NCI-H2196 (cell line): ENCODE measurements at regions not wholly inside any gene's neighbourhood (a gene's known extent, or its start where the extent isn't known, plus 50 kb on each side); places are given as distances from the start of the nearest gene placed in this dataset.
"Not testable (repeated sequence)": the region's sequence is repeated elsewhere in the genome, so short reads cannot be mapped to it uniquely, and the experiment has no call there.

ENCODE experiments used
- DNase-seq: peaks from one replicate; lab custom pipeline; 2025; ENCODE audit not compliant: unreplicated experiment; lab: John Stamatoyannopoulos, UW

DNA sequence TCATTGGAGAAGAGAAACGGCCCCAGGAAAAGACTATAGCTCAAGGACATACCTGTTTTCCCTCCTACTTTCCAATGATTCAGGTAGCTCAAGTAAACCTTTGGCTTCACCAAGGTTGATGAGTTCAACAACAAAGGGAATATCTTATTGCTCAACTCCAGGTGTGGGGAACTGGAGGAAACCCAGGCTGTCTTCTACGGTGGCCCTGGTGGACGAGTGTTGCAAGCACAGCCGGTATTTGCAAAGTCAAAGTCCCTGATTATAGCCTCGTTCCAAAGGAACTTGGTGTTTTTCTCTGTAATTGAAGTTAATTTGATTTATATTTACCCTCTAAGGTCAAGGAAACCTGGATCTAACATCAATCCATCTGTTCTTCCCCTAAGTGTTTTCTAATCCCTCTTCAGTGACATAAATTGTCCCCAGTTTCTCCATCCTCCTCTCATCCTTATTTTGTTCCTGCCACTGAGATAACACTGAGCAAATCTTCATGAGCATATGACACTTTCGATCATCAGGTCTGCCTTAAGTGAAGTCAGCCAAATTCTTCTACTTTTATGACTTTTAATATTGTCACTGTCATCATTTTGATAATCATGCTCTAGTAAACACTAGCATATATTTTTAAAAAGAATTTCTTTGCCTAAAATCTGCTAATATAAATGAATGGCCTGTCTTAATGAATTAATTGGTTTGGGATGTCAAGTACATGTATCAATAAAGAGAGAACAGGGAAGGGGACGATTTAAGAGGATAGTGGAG, 174.6 kb upstream of the TBX3 start:
- DNase-seq: no peak

DNA sequence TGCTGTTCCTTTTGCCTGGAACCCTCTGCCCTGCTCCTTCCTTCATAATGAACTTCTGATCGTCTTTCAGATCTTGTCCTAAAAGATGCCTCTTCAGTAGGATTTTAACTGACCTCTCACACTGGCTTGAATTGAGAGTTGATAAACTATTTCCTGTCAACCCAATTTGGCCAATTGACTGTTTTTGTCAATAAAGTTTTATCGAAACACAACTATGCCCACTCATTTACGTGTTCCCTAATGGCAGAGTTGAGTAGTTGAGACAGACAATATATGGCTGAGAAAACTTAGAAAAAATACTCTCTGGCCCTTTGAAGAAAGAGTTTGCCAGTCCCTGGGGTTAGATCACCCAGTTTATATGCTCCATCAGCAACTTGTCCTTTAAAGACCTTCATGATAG, 171.7 kb upstream of the TBX3 start:
- no peak for DNase-seq

DNA sequence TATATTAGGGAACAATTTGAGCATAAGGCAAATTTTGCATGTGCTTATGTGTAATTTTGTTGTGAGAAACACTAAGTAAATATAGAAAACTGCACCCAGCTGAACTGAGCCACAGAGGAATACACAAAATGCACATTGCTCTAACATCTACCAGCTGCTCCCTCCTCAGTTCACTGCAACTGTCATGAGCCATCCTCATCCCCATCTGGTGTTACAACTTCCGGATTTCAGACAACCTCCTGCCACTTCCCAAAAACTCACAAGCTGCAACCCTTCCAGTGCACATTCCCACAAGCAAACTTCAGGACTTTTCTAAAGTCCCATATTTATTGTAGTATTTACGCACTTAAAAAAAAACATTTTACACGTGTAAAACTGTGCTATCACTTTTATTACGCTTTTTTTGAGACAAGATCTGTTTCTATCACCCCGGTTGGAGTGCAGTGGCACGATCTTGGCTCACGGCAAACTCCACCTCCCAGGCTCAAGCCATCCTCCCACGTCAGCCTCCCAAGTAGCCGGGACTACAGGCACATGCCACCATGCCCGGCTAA, 169.1 kb upstream of the TBX3 start:
- no peak for DNase-seq

DNA sequence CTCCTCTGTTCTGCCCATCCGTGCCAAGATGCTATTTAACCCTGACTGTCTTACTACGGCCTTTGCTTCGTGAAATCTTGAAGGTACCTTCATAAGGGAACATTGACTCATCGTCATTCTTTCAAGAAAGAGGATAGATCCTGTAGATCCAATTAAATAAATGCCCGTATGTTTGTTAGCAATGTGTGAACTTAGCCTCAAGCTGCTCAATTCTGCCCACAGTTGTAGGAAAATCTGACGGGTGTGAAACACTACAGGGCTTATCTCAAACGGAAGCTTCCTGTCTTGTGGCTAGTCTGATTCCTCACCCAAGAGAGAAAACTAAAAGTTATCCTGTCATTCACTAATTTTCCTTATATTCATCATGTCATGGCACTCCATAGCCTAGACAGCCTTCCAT, 168.0 kb upstream of the TBX3 start:
- DNase-seq: no peak

DNA sequence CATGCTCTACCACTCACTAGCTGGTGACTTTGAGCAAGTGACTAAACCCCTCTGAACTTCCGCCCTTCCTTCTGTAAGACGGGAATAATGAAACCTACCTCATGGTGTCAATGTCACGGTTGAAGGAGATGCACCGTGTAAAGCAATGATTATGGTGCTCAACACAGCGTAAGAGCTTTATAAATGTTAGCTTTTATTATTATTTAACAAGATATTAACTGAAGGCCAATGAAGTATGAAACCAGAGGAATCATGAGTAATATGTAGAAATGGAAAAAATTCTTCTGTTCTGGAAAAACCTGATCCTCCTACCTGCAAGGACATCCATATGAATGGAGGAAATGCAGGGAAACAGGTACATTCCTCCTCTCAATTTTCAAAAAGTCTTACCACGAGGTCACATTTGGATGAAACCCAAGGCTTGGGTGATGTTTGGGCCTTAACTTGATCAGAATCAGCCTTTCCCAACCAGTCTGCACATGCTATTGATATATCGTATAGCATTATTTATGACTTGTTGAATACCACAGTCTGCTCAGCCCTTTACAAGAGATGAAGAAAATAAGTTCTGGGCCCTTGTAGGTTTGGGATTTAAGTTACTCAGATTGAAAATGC, 166.8 kb upstream of the TBX3 start:
- no peak for DNase-seq

DNA sequence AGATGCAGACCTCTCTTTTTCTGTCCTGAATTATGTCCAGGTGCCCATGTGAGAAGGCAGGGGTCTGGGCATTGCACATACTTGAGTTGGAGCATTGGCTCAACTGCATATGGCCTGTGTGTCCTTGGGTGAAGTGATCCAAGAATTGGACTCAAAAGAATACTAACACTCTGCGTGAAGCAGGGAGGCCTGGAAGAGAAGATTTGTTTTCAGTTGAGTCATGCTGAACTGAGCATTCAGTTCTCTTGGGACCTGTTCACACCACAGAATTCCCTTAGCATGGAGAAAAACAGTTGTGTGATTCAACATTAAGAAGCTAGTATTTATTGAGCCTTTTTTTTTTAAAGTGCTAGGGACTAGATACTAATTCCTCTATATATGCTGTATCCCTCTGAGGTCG, 164.7 kb upstream of the TBX3 start:
- DNase-seq: no peak

DNA sequence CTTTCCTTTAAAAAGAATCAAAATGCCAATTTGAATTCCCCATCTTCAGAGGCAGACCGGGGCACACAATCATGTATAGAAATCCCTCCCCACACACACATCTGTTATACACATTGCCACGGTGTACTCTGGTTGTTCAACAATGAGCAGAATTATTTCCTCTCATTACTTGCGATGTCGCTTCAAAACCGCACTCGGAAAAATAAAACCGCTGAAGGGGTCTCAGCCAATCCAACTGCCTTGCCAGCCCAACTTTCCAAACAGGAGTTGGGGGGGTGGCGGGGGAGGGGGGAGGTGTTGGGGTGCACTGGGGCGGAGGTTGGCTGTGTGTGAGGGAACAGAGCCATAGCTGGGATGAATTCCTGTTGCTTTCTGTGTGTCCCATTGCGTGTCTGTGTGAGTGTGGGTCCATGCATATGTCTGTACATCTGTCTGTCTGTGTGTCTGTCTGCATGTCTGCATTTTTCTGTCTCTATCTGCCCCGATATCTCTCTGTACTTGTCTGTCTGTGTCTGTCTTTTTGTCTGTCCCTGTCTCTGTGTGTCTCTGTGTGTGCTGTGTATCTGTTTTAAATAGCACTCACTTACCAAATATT, 163.6 kb upstream of the TBX3 start:
- DNase-seq: no peak

DNA sequence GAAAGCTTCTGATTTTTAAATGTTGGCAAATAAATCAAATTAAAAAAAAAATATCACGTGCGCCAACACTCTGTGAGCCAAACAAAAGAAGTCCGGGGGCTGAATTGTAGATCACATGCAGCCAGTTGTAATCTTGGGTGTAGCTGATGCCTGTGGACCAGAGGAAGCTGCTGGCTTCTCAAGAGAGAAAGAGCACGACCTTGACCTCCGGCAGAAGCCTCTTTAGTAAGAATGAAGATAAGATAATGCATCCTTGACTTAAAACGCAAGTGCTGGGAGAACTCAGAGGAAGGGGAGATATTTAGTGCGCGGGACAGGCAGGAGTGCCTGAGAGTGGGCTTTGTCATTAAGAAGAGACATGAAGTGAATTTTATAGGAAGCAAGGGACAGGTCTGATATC, 162.8 kb upstream of the TBX3 start:
- DNase-seq: no peak

DNA sequence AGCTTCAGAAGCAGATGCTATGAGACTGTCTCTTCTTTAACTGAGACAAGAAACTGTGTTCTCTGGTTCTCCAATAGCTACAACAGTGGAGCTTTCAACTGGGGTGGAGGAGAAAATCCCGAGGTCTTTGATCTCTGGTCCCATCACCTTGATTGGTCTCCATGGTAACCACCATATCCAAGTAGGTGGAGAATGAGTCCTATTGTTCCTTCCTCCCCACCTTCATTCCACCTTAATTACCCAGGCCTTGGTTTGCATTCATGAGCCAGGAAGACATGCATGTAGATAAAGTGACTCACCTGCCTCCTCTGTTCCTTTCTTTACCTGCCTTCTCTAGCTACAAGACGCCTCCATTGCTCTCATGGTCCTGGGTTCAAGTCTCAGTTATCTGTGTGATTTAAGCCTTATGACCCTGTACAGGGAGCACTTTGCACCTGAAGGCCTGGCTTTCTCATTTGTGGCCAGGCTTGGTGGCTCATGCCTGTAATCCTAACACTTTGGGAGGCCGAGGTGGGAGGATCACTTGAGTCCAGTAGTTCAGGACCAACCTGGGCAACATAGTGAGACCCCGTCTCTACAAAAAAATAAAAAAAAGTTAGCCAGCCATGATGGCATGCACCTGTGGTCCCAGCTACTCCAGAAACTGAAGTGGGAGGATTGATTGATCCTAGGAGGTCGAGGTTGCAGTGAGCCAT, 157.7 kb upstream of the TBX3 start:
- DNase-seq: no peak

DNA sequence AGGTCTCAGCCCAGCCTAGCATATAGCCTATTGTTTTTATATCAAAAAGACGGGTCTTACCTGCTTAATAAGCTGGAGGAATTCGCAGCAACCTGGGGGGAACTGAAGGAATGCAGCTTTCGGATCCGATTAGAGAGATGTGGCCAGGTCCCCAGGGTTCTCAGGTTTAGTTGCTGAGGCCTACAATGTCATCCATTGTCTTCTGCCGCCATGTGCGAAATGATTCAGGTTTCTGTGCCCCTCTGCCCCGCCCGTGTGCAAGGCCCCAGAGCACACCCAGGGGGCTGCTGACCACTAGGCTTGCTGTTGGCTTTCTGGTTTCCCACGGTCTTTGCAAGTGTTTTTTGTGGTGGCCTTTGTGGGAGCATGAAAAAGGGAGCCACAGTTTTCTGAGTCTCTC, 154.5 kb upstream of the TBX3 start:
- no peak for DNase-seq

DNA sequence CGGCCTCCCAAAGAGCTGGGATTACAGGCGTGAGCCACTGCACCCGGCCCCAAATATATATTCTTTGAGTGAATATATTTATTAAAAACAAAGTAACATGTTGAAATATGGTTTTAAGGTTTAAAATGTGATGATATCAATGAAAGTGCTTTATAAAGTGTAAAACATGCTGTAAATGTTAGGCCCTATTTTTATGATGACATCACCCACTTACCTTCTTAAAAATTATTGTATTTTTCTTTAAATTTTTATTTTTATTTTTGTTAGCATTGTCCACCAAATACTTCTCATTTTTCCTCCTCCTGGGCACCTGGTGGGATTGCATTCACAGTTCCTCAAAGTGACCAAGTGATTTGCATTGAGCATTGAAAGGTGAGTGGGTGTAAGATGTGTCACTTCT, 152.6 kb upstream of the TBX3 start:
- no peak for DNase-seq

DNA sequence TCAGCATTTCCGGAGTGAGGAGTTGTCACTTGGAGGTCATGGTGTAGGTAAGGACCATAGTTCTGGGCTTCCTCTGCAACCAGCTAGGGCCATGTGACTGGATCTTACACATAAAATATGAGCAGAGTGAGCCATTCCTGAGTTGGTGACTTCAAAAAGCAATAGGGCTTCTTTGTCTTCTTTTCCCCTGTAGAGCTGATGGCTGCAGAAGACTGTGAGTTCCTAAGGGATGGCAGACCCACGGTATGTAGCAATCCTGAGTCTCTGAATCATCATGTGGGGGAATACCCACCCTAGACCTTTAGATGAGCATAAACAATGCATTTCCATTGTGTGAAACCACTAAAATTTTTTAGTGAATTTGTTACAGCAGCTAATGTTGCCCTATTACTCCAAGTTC, 151.1 kb upstream of the TBX3 start:
- DNase-seq: no peak

DNA sequence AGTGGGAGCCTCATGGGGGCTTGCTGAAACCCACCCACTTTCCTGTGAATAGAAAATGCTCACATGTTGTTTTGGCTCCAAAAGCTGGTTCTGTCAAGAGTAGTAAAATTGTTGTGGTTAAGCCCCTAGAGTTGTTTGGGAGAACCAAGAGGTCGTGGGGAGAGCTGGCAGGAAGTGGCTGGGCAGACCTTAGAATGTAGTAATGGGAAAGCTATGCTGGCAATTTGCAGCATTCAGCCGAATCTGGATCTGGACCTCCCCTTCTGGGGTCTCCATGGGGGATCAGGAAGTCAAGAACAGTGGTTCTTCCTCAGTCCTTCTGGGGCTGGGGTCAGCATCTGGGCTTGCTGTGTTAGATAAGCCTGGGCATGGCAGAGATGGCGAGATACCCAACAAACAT, 150.6 kb upstream of the TBX3 start:
- DNase-seq: no peak

DNA sequence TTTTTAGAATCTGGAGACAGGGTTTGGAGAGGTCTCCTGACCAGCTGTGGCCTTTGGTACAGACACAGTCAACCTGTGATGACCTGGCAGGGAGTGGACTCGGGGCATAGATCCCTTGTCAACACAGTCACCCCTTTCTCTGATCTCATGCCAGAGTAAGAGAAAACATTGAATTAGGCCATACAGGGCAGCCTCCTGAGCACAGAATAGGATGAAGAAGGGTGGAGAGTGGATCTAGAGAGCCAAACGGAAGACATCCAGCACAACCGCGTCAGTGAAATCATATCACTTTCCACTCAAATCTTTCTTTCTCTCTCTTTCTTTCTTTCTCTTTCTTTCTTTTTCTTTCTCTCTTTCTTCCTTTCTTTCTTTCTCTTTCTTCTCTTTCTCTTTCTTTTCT, 145.9 kb upstream of the TBX3 start:
- no peak for DNase-seq

DNA sequence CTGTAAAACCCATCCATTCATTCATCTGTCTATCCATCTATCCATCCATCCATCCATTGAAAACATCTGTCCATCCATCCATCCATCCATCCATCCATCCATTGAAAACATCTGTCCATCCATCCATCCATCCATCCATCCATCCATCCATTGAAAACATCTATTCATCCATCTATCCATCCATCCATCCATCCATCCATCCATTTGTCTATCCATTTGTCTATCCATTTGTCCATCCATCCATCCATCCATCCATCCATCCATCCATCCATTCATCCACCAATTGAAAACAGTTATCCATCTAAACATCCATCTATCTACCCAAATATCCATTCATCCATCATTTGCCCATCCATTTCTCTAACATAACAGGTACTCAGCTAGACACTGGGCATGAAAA, 145.3 kb upstream of the TBX3 start:
- DNase-seq: not testable (repeated sequence)

DNA sequence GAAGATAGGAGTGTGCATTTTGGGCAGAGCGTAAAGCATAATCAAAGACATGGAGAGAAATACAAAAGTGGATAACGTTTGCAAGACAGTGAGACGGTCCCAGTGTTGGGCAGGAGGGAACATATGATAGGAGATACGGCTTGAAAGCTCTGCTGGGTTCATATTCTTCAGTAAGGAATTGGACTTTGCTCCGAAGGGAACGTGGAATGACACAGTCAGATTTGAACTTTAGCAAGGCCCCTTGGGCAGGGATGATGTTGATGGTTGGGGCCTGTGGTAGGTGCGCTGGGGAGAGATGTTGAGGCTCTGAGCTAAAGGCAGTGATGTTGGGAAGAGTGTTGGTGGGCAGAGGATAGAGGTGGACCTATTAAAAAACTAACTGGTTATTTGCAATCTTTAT, 143.5 kb upstream of the TBX3 start:
- no peak for DNase-seq

DNA sequence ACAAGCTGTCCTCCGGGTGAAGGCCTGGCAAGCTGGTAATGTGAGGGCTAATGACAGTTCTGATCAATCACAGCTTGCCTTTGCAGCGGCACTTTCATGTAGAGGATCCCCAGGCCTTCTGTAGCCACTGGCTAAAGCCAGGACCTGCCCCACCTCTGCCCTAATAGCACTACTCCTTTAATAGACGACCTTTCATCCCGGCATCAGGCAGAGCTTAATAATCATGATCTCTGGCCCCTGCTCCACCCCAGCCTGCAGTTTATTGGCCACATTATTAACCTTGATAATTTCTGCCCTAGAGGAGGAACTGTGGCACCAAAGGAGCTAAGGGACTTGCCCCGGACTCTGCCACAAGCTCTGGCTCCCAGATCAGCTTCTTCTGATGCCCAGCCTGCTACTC, 142.3 kb upstream of the TBX3 start:
- DNase-seq: no peak

DNA sequence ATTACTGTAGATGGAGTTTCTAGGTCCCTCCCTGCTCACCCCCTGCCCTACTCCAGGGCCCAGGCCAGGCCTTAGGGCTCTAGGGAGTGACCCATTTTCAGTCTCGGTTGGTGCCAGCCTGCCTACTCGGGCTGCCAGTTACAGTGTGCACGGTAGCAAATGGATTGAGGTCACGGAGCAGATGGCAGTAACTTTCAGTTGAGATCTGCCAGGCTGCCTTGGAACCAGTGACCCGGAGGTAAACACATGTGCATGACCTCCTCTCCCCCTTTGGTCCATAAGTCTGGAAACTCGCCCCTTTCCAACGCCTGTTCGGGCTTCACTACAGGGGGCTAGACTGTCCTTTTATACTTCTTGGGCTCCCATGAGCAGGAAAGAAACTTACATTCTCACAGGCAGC, 139.7 kb upstream of the TBX3 start:
- no peak for DNase-seq

DNA sequence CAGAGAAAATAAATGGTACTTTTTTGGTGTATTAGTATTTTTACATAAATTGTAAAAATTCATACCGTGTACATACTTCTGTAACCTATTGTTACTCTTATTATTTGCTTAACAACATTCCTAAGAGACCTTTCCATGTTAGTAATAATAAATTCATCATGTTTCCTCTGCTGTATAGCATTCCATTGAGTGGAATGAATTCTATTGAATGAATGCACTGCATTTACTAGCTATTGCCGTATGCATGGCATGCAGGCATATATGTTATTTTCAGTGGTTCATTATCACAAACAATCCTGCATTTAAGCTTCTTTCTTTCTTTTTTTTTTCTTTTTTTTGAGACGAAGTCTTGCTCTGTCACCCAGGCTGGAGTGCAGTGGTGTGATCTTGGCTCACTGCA, 137.6 kb upstream of the TBX3 start:
- DNase-seq: no peak

DNA sequence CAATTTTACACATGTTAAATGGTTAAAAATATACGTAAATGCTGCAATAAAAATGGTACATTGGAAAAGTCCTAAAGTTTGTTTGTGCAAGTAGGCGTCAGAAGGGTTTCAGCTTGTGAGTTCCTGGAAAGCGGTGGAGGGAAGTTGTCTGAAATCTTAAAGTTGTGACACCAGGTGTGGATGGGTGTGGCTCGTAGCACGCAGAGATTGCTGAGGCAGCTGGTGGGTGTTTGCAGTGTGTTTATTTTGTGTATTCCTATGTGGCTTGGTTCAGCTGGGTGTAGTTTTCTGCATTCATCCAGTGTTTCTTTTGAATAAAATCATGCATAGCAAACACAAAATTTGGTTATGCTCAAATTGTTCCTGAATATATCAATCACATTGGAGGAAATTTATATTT, 136.8 kb upstream of the TBX3 start:
- no peak for DNase-seq

DNA sequence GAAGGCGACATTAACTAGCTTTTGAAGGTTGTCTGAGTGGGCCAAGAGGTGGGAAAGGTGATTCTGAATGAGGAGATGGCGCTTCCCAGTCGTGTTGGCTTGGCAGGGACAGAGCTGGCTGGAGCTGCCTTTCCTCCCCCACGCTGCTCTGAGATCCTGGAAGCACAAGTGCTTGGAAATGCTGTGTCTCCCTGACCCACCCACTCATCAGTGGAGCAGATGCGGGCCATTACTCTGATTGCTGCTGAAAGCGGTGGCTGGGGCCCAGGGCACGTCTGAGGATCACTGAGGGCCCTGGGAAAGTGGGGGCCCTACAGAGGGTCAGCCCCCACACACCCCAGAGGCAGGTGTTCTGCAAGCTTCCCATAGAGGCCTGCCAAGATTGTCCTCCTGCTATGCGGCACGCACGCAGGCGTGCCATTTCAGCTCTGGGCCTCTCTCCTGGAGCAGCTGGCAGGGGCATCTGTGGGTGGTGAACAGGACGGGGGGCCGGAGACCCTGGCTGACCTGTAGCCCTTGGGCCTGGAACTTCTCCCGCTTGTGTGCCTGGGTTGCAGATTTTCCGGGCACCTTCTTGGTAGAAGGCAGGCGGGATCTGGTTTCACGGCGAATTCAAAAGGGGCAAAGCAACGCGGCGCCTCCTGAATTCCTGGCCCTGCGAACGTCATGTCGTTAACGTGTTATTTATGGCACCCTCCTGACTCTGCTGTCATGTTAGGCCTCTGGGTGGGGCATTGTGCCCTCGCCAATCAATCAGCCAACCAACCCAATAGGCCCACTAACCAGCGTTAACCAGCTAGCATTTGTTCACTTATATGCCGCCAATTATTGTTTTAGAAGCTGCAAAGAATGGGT, 133.8 kb upstream of the TBX3 start:
- DNase-seq: no peak
